ENCODE measurements at regions not wholly inside any gene's neighbourhood (a gene's known extent, or its start where the extent isn't known, plus 50 kb on each side); places are given as distances from the start of the nearest gene placed in this dataset.
A peak's percentile ranks its signal among the peaks of the same experiment; 100 is the strongest.

DNA sequence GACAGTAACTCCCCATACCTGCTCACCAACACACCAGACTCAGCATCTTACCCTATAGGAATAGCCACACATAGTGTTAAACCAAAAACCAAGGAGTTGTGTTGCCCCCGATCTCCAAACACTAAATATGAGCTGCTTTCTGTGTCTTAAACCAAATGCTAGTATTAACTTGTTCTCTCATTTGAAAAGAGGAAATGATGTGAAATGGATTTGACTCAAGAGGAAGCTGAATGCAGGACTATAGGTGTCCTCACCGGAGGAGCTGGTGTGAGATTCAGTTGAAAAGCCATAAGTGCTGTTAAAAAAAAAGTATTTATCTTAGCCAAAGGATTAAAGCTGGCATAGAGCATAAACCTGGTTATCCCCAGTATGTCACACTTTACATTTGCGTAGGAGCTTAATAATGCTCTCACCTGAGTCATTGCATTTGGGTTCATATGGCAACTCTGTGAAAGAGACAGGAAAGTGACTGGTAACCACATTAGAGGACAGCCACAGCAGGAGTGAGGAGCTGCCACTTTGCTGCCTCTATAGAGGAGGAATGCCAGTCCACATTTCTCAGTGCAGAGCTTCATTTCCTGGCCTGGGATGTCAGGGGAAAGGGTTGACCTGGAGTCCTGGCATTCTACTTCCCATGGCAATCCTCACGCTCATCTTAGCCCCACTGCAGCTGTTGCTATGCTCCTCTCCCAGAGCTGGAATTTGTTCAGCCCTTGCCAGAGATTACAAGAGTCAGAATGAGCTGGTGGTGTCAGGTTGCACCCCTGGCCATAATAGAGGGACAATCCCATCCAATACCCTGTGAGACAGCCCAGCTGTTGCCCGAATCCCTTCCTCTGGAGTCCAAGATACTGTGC lies 143.3 kb upstream of the ANKFN1 start:
- DNase-seq, result no peak

DNA sequence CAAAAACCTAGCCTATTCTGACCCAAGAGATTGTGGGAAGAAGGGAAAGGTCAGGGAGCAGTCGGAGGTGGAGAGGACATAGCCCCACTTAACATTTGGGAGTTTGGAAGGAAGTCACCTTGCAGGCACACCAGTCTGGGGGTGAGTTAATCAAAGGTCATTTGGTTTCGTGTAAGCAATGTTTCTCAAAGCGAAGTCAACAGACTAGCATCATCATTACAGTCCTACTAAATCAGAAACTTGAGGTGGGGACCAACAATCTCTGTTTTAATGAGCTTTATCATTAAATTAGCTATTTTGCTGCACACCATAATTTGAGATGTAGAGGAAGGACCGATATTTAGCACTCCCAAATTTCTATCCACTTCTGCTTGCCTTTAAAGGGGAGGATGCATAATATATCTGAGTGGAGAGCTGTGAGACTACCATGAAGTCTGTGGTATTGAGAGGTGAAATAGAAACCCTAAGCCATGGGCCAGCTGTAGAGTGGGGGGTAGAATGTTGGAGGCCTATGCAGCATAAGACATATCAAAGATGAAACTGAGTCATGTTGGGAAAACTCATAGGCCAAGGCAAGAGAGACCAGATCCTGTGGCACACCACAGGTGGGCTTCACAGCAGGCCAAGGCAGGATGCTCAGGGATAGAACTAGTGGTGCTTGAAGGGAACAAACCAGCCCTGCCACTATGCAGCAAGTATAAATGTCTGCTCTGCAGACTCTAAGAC lies 141.7 kb upstream of the ANKFN1 start:
- no peak for DNase-seq

DNA sequence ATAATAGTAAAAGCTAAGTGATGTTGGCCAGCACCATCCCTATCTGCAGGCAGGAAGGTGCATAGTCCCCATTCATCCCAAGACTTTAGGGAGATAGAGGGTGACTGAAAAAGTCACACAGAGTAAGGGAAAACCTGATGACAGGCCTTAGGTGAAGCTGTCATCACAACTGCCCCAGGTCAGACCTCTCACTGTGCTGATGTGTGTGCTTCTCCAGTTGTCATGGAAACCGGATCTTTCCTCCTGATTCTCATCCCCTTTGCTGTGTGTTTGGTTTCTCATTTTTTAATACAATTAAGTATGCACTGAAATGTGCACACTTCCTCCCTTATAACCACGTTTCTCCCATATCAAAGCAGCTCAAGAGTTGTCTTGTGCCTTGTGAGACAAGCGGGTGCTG lies 135.1 kb upstream of the ANKFN1 start:
- no peak for DNase-seq

DNA sequence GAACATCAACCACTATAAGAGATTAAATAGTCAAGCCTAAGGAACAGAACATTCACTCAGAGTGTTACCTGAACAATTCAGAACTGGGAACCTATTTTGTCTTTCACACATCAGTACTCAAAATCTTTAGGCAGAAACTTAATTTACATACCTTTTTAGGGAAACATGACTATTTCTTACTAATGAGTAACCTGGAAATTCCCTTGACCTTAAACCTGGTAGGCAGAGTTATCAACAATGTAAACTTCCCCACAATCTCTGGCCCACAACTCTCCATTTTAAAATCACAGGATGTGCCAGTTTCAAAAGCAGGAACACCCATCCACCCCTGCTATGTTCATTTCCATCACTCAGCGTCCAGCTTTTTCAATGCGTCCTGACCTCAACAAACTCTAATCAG lies 132.9 kb upstream of the ANKFN1 start:
- no peak for DNase-seq

DNA sequence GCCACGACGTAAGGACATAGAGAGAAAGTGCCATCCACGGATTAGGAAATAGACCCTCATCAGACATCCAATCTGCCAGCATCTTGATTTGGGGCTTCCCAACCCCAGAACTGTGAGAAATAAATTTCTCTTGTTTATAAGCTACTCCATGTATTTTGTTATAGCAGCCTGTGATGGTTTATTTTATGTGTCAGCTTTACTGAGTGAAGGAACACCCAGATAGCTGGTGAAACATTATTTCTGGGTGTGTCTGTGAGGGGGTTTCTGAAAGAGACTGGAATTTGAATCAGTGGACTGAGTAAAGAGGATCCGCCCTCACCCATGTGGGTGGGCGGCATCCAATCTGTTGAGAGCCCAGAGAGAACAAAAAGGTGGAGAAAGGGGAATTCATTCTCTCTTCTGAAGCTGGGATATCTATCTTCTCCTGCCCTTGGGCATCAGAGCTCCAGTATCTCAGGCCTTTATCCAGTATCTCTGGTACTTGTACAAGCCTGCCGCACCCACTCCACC lies 131.5 kb upstream of the ANKFN1 start:
- no peak for DNase-seq

DNA sequence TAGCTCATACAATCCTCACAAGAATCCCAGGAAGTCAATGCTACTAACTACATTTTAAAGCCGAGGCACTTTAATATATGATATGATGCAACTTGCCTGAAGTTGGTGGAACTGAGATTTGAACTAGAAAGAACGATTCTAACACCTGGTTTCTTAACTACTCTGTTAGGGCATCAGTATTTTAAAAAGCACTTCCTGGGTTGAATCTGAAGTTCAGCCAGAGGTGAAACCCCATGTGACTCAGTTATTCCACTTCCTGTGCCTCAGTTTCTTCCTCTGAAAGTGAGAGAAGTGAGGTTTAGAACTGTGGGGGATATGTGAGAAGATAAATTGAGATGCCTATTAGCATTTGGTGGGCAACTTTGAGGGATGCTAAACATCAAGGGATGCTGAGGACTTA lies 129.4 kb upstream of the ANKFN1 start:
- no peak for DNase-seq

DNA sequence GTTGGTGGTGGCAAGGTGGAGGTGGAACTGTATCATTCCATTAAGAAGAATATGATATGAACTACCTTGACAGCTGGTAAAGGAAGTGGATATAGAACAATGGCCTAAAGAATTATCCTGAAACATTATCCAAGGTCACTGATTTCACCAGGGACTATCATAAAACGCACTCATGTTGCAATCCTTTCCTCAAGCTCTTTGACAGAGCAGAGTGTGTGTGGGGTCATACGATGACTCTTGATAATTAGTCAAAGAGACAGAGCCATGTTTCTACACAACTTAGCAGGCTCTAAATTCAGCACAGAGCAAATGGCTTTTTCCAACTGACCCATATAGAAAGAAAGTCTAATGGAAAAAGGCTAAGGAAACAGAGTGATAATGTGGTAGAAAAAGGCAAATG lies 126.4 kb upstream of the ANKFN1 start:
- no peak for DNase-seq

DNA sequence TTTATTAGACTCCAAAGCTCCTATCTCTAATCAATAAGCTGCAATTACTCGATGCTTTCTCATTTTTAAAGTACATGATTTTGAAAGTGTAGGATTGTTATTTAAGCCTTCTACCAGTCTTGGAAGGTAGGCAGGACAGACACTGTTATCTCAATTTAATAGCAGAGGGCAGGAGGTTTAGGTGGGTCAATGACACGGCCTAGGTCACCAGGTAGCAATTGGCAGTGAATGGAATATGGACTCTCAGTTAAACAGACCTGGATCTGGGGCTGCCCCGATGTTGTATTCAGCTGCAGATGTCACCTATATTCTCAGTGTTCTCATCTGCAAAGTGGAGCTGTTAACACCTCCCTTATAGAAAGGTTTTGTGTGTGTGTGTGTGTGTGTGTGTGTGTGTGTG lies 124.4 kb upstream of the ANKFN1 start:
- DNase-seq, result no peak

DNA sequence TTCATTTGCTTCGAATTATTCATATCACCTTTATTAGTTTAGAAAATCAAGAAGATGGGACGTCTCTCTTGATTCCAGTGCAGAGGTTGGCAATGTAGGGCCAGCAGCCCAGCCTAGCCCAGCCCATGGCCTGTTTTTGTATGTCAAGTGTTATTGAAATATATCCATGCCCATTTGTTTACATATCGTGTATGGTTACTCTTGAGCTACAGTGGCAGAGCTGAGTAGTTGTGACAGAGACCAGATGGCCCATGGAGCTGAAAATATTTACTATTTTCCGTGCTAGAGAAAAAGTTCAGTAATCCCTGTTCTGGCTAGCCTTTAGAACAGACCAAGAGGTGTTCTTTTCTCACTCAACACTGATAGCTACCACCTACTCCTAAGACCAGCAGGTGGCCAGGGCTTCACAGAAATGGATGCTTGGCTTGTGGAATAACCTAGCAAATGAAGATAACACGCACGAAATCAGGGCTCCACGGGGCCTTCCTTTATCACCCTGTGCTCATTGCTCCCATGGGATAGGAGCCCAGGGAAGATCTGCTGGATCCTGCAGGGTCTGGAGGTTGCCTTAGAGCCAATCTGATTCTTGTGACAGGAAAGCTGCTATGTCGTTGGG lies 123.2 kb upstream of the ANKFN1 start:
- DNase-seq, result no peak

DNA sequence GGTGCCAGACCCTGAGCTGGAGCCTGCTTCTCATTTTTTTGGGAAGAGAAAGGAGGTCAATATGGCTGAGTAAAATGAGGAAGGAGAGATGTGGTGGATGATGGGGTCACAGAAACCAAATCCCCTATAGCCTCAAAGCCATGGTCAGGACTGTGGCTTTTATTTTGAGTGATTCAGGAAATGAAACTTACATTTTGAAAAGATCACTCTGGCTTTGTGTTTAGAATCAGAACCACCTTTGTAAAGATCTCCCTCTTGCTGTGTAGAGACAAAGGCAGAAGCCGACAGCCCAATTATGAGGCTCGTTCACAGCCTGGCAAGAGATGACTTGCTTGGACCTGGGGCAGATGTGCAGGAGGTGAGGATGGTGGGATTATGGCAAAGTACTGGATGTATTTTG lies 121.6 kb upstream of the ANKFN1 start:
- no peak for DNase-seq

DNA sequence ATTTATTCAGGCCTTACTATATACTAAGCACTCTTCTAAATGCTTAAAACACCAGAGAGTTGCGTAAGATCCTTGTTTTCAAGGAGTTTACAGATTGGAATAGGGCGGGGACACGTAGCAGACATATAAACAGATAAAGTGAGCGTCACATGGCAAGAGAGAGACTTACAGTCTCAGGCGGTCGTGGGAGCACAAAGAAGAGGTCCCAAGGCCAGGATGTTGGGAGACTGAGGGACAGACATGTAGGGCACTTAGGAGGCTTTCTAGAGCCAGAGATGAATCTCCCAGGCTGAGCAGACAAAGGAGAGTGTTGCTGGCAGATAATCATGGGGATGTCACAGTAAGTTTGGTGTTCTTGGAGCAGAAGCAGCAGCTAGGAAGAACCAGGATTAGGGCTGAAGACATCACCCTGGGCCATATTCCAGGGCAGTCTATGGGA lies 119.1 kb upstream of the ANKFN1 start:
- DNase-seq, result no peak

DNA sequence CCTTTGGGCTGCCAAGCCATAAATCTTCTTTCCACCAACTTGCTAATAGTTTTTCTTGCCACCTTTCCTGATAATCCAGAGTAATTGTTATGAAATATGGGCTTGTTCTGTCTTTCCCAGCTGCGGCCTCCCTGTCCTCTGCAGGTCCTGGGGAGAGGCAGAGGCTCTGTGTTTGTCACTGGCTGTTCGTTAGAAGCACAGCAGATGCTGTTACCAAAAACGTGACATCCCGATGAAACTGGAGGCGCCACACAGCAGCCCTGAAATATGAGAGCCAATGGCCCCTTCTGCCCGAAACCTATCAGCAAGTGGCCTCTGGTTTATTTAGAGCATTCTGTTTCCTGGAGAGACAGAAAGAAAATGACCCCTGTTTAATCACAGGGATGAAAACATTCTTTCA lies 115.1 kb upstream of the ANKFN1 start:
- DNase-seq, result no peak

DNA sequence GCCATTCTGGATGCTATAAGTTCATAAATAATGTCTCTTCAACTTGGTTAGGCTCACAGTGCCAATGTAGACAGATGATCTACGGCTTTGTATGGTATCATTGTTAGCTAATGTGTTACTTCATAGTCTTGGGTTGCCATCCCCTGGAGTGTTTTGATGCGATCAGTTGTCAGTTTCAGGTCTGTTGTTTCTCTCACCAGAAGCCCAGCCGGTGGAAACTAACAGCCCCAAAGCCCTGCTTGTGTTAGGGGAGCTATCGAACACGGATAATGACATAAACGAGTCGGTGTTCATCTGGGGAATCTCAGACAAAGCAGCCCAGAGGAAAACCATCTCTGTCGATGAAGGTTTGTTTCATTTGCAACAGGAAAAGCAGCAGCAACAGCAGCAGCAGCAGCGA lies 107.4 kb upstream of the ANKFN1 start:
- peak; percentile 41 for DNase-seq

DNA sequence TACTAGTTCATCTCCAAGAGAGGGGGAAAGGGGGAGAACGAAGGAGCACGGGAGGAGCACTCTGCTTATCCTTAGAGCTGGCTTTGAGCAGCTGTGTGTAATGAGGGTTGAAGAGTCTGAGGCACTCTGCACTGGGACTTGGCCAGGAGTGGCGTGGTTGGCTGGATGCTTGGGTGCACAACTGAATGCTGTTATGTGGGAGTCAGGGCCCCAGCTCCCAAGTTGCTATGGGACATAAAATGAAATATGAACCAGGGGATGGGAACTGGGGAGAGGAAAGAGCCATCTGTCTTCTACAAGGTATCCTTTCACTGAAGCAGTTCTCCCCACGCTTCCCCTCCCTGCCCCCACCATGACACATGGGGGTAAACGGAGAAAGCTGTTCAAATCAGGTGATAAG lies 105.9 kb upstream of the ANKFN1 start:
- DNase-seq, result no peak

DNA sequence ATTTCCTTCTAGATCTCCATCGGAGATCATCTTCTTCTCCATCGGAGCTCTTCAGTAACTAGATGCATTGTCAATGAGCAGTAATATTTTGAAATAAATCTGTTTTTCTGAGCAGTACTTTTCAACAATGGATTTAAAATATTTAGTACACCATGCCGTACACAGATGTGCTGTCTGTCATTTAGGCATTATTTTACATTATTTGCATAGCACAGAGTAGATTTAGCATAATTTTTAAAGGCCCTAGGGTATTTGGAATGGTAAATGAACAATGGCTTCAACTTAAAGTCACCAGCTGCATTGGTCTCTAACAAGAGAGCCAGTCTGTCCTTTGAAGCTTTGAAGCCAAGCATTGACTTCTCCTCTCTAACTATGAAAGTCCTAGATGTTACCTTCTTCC lies 95.4 kb upstream of the ANKFN1 start:
- no peak for DNase-seq

DNA sequence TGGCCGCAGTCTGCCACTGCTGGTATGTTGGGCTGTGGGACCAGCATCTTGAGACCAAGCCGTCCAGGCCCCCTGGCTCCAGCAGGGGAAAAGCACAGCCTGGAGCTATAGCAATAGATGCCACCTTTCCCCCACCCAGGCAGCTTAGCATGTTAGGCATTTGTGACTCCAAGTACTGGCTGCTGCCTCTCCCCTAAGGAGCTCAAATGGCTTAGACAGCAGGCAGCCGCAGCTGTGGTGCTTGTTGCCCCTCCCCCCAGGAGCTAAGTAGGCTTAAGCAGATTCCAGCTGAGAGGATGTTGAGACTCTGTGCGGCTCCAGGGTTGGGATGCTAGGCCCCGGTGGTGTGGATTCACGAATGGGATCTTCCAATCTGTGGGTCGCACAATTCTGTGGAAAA lies 88.8 kb upstream of the ANKFN1 start:
- no peak for DNase-seq

DNA sequence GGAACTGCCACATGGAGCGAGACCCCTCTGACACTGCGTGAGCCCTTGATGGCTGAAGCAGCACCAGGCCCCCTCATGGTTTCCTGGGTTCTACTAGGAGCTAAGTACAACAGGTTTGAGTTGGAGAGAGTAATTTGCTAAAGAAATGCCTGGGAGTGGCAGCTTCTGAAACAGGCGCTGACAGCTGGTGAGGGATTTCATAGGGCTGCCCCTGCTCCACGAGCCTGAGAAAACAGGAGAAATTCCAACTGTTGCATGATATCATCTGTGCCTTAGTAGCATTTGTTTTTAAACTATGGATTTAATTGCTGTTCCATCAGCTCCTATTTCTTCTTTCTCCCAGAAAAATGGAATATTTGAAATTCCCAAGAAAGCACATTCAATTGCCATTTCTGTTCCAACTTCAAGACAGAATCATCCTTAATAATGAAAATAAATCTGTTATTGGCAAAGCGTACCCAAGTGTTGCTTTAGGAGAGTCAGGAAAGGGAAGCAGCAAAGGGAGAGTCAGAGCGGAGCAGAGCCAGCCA lies 78.8 kb upstream of the ANKFN1 start:
- DNase-seq, result no peak

DNA sequence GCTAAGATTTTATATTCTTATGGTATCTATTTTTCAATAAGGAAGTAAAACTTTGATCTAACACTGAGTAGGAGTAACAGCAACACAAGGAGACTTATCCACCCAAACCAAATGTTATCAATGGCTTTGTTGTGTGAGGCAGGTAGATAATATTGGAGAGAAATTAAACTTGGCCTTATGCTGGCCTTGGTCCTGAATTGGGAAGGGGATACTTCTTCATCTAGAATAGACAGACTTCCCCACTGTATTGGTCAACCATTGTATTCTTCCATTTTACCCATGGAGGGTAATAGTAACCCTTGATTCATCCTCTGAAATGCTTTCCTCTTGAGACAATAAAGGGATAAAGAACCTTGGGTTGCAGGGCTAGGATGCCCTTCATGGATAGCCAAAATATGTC lies 76.3 kb upstream of the ANKFN1 start:
- no peak for DNase-seq

DNA sequence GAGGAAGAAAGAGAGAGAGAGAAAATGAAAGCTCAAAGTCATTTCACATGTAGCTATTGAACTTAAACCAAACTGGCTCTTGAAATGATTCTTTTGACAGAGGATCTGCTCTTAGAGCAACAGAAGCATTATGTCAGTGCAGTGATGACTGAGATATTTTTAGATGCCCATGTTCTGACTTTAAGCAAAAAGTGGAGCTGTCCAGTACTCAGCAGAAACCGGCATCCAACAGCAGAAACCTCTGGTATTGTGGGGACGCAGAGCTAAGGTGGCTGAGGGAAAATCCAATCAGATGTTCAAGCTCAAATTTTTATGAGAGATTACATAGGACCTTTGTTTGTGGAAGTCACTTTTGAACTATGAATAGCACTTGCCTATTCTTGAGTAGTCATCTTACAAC lies 69.8 kb upstream of the ANKFN1 start:
- no peak for DNase-seq

DNA sequence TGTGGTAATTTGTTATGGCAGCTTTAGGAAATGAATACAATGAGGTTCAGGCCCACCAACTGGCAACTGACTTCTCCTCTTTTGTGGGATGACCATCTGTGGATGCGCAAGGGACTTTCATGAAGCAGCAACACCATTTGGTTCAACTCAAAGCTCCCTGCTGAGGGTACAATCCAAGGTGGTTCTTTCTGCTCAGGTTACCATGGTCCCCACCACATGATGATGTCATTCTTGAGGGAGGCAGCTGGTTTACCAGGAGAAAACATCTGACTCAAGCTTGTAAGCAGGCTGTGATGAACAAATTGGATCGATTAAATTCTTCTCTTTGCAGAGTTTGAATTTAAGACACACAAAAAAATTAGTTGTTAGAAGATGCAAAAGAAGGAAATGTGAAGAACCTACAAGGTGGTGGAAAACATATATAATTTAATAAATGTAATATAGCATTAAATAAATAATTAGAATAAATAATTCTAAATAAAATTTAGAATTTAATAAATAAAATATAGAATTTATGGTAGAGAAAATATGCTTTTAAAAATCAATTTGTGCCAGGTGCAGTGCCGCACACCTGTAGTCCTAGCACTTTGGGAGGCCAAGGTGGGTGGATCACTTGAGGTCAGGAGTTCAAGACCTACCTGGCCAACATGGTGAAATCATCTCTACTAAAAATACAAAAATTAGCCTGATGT lies 67.6 kb upstream of the ANKFN1 start:
- DNase-seq, result no peak

DNA sequence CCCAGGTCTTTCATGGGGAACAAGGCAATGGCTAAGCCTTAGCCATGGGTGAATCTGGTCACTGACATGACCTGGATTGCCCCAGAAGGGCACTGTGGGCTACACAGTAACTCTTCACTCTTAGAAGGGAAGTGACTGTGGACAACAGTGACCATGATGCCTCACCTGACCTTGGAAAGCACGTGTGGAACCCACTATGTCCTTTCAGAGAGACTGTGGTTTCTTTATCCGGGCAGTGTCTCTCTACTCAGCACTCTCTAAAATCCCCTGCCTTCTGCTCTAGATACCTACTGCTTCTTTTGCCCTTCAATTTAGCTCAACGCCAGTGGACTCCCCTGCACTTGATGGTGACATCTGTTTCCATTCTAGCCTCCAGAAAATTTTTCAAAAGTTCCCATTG lies 66.1 kb upstream of the ANKFN1 start:
- no peak for DNase-seq

DNA sequence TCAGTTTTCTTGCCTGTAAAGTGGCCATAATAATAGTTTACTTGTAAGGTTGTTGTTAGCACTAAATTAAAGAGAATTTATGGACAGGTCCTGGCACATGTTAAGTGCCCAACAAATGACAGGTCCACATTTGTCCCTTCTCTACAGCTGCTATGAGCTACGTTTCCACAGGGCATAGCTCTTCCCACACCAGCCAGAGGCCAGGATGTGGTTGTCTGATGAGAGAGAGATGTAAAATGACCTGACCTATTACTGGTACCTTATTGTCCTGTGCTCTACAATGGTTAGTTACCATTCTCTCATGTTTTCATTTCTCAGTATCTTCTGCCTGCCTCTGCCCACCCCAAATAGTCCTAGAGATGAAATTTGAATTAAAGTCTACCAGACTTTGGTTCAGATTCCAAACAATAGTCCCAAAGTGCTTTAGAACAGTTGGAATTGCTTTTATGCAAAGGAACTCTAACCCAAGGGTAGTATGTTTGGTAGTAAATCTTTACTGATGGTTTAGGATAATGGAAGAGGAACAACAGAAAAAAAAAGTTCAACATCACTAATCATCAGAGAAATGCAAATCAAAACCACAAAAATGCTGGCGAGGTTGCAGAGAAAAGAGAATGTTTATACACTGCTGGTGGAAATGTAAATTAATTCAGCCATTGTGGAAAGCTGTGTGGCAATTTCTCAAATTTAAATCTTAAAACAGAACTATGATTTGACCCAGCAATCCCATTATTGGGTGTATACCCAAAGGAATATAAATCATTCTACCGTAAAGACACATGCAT lies 57.1 kb upstream of the ANKFN1 start:
- no peak for DNase-seq
